ENCODE measurements at regions not wholly inside any gene's neighbourhood (a gene's known extent, or its start where the extent isn't known, plus 50 kb on each side); places are given as distances from the start of the nearest gene placed in this dataset.

DNA sequence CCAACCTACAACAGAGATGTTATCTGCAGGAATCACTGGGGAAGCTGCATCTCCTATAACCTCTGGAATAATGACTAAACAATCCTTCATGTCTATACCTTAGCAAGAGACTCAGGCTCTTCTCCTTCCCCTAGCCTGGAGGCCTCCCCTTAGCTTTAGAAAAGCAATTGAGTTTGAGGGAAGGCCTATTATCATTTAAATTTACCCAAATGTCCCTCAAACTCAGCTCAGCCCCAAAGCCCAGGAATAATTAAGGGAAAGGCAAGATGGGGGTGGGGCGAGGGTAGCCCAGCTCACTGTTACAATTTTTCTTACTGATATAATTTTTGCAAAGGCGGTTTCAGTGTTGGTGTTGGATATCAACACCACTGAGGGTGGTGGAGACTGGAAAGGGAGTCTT, 151.4 kb upstream of the EEA1 start:
- no peak overlapping the region for H3K9ac ChIP-seq (ENCODE audit: low read length)
- no peak overlapping the region for H3K4me3 ChIP-seq (ENCODE audit: low read depth, low read length, poor library complexity, severe bottlenecking)
- no peak overlapping the region for H2AFZ ChIP-seq (ENCODE audit: low read length)
- no peaks in the 10 kb centered on the region for H3F3A ChIP-seq (ENCODE audit: insufficient read depth, low read length)
- no peak for TF ChIP-seq EZH2 (IDR thresholded peaks at IDR 0.05; ENCODE audit: borderline replicate concordance, low read length)
- TF ChIP-seq, protein P1, sequence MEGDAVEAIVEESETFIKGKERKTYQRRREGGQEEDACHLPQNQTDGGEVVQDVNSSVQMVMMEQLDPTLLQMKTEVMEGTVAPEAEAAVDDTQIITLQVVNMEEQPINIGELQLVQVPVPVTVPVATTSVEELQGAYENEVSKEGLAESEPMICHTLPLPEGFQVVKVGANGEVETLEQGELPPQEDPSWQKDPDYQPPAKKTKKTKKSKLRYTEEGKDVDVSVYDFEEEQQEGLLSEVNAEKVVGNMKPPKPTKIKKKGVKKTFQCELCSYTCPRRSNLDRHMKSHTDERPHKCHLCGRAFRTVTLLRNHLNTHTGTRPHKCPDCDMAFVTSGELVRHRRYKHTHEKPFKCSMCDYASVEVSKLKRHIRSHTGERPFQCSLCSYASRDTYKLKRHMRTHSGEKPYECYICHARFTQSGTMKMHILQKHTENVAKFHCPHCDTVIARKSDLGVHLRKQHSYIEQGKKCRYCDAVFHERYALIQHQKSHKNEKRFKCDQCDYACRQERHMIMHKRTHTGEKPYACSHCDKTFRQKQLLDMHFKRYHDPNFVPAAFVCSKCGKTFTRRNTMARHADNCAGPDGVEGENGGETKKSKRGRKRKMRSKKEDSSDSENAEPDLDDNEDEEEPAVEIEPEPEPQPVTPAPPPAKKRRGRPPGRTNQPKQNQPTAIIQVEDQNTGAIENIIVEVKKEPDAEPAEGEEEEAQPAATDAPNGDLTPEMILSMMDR (IDR thresholded peaks at IDR 0.05; ENCODE audit: low read length): no peak
- H3K4me1 ChIP-seq (ENCODE audit: insufficient read depth, low read length, severe bottlenecking): no peaks in the 10 kb centered on the region
- H4K20me1 ChIP-seq (ENCODE audit: insufficient read depth, low read length): no peaks in the 10 kb centered on the region
- H3K4me2 ChIP-seq (ENCODE audit: low read length): no peak overlapping the region
- no peaks in the 10 kb centered on the region for H3K9me2 ChIP-seq (ENCODE audit: low read depth, low read length)
- no peaks in the 10 kb centered on the region for H3K36me3 ChIP-seq (ENCODE audit: insufficient read depth, low read length)
- no peaks in the 10 kb centered on the region; the same call in 1 of the 2 replicates for H3K27me3 ChIP-seq (ENCODE audit: insufficient read depth, low read length)
- H3K27ac ChIP-seq (ENCODE audit: low read depth, low read length, poor library complexity, severe bottlenecking): no peak overlapping the region
- no peaks in the 10 kb centered on the region for H3K9me3 ChIP-seq (ENCODE audit: low read length)
- no peaks in the 10 kb centered on the region for H3K79me2 ChIP-seq (ENCODE audit: insufficient read depth, low read length)

DNA sequence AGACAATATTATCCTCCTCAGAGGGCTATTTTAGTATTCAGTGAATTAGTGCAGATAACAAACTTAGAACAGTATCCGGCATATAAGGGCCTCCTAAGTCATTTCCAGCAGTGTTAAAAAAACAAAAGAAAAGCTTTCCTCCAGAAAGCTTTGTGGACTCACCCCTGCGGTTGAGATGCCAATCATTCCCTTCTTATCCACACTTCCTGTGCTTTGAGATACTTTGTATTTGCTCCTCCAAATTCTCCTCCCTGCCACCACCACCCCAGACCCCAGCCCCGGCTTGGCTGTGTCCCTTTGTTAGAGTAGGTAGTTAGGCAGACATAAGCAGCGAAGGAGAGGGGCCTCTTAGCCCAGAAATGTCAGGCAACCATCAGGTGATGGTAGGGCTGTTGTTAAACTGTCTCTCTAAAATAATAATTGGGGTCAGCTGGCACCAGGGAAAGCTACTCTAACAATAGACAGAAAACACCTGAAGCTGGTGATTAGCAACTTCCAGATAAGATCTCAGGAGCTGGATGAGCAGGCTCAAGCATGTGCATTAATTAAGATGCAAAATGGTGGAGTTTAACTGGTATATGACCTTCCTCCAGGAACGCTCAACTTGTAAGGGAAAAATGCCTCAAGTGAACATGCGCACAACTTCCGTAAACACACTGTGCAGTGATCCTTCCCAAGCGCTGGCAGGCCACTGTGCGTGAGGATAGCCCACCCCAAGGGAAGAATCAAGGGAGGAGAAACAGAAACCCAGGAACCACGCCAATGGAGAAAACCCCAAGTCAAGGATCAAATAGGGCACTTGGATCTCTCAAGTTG, 152.1 kb upstream of the EEA1 start:
- Histone ChIP-seq H3K4me2 (ENCODE audit: low read length) (no peak overlapping the region), H3K9ac (ENCODE audit: low read length) (no peak overlapping the region), H3K9me3 (ENCODE audit: low read length) (no peaks in the 10 kb centered on the region), H4K20me1 (ENCODE audit: insufficient read depth, low read length) (no peaks in the 10 kb centered on the region), H3K9me2 (ENCODE audit: low read depth, low read length) (no peaks in the 10 kb centered on the region), H2AFZ (ENCODE audit: low read length) (no peak overlapping the region), H3K36me3 (ENCODE audit: insufficient read depth, low read length) (no peaks in the 10 kb centered on the region), H3K27me3 (ENCODE audit: insufficient read depth, low read length) (no peaks in the 10 kb centered on the region; the same call in 1 of the 2 replicates), H3K4me3 (ENCODE audit: low read depth, low read length, poor library complexity, severe bottlenecking) (no peak overlapping the region), H3K4me1 (ENCODE audit: insufficient read depth, low read length, severe bottlenecking) (no peaks in the 10 kb centered on the region), H3K79me2 (ENCODE audit: insufficient read depth, low read length) (no peaks in the 10 kb centered on the region), H3F3A (ENCODE audit: insufficient read depth, low read length) (no peaks in the 10 kb centered on the region), H3K27ac (ENCODE audit: low read depth, low read length, poor library complexity, severe bottlenecking) (no peak overlapping the region)
- no peak for TF ChIP-seq EZH2 (IDR thresholded peaks at IDR 0.05; ENCODE audit: borderline replicate concordance, low read length)

DNA sequence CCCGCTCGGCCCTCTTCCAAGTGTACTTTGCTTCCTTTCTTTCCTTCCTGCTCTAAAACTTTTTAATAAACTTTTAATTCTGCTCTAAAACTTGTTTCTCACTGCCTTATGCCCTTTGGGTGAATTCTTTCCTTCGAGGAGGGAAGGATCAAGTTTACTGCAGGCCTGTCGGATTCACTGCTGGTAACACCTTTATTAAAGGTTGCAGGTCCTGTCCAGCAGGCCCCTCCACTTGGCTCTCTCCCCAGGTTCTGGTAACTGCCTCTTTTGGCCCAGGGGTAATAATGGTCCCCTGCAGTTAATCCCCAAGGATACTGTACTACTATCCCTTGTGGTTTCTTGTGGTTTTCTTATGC, 152.7 kb upstream of the EEA1 start:
- no peaks in the 10 kb centered on the region for H3K4me1 ChIP-seq (ENCODE audit: insufficient read depth, low read length, severe bottlenecking)
- H3K27me3 ChIP-seq (ENCODE audit: insufficient read depth, low read length): no peaks in the 10 kb centered on the region; the same call in 1 of the 2 replicates
- H3K9ac ChIP-seq (ENCODE audit: low read length): no peak overlapping the region
- H3K36me3 ChIP-seq (ENCODE audit: insufficient read depth, low read length): no peaks in the 10 kb centered on the region; the same call in 1 of the 2 replicates
- no peak overlapping the region for H2AFZ ChIP-seq (ENCODE audit: low read length)
- H3K9me2 ChIP-seq (ENCODE audit: low read depth, low read length): no peaks in the 10 kb centered on the region
- no peak overlapping the region for H3K4me3 ChIP-seq (ENCODE audit: low read depth, low read length, poor library complexity, severe bottlenecking)
- no peaks in the 10 kb centered on the region for H3K79me2 ChIP-seq (ENCODE audit: insufficient read depth, low read length)
- no peak overlapping the region for H3K27ac ChIP-seq (ENCODE audit: low read depth, low read length, poor library complexity, severe bottlenecking)
- no peaks in the 10 kb centered on the region for H3K9me3 ChIP-seq (ENCODE audit: low read length)
- TF ChIP-seq, protein P1 (IDR thresholded peaks at IDR 0.05; ENCODE audit: low read length): no peak
- TF ChIP-seq EZH2 (IDR thresholded peaks at IDR 0.05; ENCODE audit: borderline replicate concordance, low read length): no peak
- no peaks in the 10 kb centered on the region for H3F3A ChIP-seq (ENCODE audit: insufficient read depth, low read length)
- no peaks in the 10 kb centered on the region for H4K20me1 ChIP-seq (ENCODE audit: insufficient read depth, low read length)
- H3K4me2 ChIP-seq (ENCODE audit: low read length): no peak overlapping the region
